ENCODE measurements at regions not wholly inside any gene's neighbourhood (a gene's known extent, or its start where the extent isn't known, plus 50 kb on each side); places are given as distances from the start of the nearest gene placed in this dataset.
A peak's percentile ranks its signal among the peaks of the same experiment; 100 is the strongest.
"Not testable (repeated sequence)": the region's sequence is repeated elsewhere in the genome, so short reads cannot be mapped to it uniquely, and the experiment has no call there.

DNA sequence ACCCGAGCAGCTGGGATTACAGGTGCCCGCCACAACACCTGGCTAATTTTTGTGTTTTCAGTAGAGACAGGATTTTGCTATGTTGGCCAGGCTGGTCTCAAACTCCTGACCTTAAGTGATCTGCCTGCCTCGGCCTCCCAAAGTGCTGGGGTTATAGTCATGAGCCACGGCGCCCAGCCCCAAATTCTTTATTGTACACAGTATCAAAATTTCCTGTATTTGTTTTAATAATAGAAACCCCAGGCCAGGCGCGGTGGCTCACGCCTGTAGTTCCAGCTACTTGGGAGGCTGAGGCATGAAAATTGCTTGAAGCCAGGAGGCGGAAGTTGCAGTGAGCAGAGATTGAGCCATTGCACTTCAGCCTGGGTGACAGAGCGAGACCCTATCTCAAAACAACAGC, 266.3 kb upstream of the TPK1 start:
- DNase-seq (ENCODE audit: low read depth) = not testable (repeated sequence)

DNA sequence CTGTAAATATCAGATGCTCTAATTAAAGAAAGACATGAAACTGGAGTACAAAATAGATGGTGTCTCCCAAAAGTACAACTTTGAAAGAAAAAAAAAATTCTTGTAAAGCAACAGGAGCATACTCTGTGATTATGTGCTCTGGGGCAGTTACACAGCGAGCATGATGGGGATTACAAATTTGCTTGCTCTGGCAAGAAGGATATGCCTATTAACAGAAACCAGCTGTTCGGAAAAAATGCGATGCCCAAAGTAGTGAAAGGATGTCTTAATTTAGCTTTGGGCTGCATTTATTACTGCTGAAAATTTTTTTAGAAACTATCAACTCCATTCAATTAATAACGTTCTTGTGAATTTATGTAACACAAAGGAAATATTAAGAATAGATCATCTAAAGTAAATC, 256.9 kb upstream of the TPK1 start:
- DNase-seq (ENCODE audit: low read depth) = peak; percentile 65

DNA sequence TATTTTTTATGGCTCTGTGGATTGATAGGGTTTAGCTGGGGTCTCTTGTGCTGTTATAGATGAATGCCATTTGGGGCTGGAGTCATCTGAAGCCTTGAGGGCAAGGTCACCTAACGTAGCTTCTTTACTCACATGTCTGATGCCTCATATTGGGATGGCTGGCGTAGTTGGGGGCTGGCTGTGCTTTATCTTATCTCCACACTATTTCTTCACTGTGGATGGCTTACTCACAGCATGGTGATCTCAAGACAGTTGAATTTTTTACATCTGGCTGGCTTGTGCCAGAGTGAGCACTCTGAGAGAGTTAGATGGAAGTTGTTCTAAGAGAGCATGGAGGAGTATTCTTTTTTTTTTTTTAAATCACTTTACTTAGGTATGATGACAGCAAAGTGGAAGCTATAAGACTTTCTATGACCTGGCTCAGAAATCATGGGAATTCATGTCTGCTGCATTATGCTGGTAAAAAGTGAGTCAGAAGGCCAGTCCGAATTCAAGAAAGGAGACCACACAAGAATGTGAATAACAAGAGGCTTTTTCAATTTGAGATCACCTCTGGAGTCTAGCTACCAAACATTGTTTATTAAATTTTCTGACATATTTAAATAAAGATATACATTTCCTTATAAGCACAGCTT, 252.4 kb upstream of the TPK1 start:
- no peak for DNase-seq (ENCODE audit: low read depth)

DNA sequence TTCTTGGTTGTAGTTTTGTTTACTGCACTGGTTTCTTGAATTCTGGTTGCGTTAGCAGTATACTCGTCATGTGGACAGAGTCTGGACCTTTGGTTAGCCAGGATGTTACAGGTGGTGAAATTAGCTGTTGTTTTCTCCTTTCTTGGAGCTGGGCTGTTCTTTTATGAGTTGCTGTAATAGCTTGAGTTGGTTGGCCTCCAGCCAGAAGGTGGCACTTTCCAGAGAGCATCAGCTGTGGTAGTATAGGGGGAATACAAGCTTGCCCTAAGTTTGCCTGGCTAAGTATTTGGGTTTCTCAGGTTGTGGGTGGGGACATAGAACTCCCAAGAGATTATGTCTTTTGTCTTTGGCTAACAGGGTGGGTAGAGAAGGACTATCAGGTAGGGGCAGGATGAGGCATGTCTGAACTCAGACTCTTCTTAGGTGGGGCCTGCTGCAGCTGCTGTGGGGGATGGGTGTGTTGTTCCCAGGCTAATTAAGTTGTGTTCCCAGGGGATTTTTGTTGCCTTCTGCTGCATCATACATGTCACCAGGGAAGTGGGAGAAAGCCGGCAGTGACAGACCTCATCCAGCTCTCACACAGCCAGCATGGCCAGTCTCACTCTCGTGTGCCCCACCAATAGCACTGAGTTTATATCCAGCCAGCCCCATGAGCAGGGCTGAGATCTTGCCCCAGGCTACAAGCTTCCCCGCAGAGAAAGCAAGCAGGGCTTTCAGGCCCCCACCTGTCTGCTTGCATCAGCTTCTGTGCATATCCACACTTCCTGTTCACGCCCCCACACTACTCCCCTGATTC, 246.7 kb upstream of the TPK1 start:
- DNase-seq (ENCODE audit: low read depth) = no peak

DNA sequence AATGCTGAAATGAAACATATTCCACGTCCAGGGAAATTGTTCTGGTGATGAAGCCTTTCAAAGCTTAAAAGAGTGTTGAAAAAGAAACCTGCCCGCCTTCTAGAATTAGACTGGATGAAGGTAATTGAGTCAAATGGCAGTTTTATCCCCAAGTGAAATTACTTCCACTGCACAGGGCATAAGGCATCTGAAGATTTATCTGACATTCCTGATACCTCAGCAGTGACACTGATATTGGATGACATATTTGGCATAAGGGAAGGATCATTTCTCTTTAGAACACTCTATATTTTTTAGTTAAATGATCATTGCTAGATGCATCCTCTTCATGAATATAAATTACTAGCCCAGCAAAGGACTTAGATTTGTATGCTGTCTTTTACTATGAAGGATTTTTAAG, 229.6 kb upstream of the TPK1 start:
- DNase-seq (ENCODE audit: low read depth) = no peak

DNA sequence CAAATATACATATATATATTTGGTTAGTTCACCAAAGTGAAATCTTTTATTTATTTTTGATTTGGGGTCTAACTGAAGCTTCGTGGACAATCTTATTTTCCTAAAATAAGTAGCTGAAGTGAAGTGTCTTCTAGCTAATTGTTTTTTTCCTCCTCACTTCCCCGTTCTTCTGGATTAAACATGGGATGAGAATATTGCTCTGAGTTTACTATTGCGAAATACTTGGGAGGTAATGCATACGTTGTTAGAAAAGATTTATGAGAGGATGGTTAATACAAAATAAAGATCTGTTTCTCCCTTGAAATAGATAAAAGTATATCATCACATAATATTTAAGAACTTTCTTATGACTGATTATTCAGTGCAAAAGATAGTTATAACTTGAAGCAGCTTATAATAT, 228.3 kb upstream of the TPK1 start:
- DNase-seq (ENCODE audit: low read depth) = no peak

DNA sequence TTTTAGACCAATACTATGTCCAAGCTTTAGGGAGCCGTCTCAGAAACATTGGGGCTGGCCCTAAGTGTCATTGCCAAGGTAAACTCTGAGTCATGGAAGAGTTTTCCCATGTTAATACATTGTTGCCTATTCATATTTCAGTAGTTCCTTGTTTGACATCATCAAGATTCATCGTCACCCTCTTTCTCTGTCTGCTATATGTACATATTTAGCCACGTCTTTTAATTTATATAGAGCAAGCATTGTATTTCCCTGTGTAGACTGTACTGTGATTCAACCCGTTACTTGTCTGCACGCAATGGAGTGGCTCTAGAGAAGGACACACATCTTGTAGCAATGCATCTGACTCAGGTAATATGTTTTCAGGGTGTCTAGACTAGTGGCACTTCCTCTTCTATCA, 217.9 kb upstream of the TPK1 start:
- no peak for DNase-seq (ENCODE audit: low read depth)

DNA sequence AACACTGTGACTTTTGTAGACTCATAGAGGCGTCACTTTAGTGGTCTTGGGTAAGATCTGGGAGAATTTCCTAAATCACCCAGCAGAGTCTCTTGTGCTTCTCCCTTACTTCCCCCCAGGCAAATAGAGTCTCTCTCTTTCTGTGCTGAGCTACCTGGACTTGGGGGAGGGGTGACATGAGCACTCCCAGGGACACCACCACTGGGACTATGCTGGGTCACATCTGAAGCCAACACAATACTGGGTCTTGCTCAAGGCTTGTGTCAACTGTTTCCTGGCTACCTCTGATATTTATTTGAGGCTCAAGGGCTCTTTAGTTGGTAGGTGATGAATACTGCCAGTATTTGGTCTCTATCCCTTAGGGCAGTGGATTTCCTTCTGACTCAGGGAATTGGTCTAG, 214.6 kb upstream of the TPK1 start:
- DNase-seq (ENCODE audit: low read depth) = no peak

DNA sequence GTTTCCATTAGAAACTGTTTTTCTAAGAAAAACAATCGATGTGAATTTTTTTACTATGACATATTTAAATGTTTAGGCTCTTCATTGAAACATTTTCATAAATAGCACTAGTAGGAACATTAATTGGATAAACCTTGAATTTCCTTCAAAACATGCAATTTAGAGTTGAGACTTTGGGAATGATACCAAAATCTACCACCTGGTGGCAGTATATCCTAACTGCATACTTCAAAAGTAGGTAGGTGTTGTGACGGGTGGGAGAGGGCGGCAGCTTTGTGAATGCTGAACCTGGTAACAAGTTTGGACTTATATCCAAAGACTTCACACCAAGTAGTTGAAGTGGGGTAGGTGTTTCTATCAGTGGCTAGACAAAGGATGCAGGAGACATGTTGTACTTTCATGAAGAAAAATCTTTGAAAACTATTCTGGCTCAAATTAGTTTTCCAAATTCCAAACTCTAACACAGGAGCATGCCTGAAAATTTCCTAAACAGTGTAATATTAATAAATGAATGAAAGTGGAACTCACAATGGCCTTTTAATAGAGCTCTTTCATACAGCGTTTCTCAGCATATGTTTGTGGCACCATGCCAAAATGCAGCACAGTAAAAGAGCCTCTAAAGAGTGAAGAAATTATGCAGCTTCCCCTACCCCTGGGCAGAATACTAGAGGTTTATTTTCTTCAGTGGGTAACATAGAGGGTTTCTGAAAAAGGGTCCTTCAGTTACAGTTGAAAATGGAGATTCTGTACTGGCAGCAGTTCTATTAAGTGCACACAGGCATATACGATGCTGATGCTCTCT, 201.0 kb upstream of the TPK1 start:
- DNase-seq (ENCODE audit: low read depth) = peak; percentile 48

DNA sequence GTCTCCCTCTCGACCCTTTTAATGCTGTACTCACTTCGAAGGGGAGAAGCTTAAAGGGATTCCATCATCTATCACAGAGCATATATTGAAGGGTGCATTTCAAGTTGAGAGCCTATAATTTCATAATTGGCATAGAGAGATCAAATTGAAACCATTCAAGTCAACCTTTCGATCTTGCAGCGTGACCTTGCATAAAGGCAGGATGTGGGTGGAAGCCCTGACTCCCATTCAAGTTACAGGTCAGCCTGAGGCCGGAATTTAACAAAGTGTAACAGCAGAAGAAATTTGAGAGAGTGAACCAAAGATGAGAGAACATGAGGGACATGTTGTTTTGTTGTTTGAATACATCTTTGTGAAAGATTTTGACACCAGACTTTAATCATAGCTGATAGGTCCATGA, 195.3 kb upstream of the TPK1 start:
- DNase-seq (ENCODE audit: low read depth) = no peak

DNA sequence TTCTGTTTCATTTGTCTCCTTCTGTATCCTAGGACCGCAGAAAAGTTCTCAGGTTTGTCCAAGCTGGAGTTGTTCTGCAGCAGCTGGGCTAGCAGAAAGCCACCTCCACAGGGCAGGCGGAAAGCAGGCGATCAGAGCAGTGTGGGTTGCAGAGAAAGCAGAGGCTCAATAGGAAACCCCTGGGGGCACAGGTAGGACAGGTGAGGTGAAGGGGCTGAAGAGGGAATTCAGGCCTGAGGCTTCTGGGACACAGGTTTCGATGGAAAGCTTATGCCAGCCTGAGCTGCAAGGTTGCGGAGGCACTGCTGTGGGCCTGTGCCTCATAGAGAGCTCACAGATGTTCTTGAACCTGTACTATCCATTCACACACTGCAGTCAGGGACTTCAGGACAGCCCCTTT, 194.9 kb upstream of the TPK1 start:
- no peak for DNase-seq (ENCODE audit: low read depth)

DNA sequence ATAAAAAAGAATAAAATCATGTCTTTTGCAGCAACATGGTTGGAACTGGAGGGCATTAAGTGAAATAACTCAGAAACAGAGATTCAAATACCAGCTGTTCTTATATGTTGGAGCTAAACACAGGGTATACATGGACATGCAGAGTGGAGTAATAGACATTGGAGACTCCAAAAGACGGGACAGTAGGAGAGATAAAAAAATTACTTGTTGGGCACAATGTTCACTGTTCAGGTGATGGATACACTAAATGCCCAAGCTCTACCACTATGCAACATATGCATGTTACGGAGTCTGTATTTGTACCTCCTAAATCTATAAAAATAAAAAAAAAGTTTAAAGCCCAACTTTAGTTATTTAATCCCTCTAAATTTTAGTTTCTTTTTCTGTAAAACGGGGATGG, 184.6 kb upstream of the TPK1 start:
- DNase-seq (ENCODE audit: low read depth) = no peak

DNA sequence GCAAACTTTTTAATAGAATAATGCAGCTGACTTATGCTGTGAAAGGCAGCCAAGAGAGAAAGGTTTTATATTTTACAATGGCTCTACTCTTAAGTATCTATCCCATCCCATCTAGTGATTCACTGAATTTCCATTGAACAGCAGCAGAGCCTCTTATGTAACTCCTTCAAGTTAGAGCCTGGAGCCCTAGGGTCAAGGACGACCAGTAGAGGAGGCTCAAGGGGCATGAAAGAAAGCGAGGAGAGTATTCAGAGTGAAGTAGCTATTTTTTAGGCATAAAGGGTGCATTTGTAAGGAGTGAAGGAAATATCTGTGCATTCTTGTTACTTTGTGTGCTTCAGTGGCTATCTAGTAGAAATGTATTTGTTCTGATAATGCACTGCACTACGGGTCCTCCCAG, 180.2 kb upstream of the TPK1 start:
- DNase-seq (ENCODE audit: low read depth) = no peak

DNA sequence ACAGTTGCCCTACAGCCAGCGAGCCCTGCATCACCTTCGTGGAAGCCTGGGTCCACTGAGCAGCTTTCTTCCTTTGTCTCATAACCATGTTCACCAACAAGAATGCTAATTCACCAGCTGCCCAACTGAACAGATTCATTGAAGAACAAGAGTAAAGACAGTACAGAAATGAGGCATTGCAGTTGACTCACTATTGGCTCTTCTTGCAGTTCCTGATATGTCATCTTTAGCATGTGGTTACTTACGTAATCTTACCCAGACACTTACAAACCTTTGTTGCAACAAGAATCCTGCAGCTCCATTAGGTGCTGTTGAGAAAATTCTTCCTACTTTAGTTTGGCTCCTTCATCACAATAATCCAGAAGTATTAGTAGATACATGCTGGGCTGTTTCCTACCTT, 174.0 kb upstream of the TPK1 start:
- no peak for DNase-seq (ENCODE audit: low read depth)

DNA sequence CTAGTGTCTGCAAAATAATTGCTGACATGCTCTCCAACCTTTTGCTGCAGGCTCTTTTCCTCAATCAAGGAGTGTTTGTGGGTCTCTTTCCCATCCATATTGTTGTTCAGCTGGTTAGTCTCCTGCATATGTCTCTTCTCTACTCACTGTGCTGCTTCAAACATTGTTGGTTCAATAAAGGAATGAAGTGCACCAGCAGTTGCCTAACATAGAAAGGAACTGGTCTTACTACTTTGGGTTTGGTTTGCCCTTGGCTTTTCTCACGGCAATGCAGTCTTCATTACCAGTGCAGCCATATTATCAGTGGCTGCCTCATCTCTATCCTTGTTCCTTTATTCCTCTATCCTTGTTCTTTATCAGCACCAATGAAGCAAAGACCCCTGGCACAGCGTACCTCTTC, 169.7 kb upstream of the TPK1 start:
- DNase-seq (ENCODE audit: low read depth) = no peak

DNA sequence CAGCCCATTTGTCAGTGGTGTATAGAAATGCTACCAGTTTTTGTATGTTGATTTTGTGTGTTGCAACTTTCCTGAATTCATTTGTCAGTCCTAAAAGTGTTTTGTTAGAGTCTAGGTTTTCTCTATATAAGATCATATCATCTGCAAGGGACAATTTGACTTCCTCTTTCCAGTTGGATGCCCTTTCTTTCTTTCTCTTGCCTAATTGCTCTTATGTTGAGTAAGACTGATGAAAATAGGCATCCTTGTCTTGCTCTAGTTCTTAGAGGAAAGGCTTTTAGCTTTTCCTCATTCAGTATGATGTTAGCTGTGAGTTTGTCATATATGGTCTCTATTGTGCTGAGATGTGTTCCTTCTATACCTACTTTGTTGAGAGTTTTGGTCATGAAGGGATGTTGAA, 161.7 kb upstream of the TPK1 start:
- no peak for DNase-seq (ENCODE audit: low read depth)

DNA sequence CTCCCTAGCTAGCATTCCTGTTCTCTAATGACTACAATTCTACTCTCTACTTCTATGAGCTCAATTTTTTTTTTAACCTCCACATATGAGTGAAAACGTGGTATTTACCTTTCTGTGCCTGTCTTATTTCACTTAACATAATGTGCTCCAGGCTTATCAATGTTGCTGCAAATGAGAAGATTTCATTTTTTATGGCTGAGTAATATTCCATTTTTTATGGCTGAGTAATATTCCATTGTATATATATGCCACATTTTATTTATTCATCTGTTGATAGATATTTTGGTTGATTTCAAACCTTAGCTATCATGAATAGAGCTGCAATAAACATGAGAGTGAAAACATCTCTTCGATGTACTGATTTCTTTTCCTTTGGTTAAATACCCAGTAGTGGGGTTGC, 159.6 kb upstream of the TPK1 start:
- DNase-seq (ENCODE audit: low read depth) = no peak

DNA sequence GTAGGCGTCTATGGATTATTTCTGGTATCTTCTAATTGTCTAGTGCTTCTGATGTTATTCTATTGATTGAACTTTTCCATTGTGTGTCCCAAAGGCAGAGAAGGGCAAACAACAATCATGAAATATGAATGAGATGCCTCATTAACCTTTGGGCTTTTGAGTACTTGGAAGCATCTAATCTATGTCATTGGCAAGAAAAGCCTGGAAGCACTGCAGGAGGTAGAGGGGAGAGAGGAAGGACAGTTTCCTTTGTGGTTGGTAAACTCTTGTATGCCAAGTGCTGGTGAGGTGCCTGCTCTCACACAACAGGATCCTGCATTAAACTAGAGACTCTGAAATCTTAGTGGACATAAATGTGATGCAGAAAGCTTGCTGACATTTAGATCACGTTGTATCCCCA, 155.2 kb upstream of the TPK1 start:
- no peak for DNase-seq (ENCODE audit: low read depth)

DNA sequence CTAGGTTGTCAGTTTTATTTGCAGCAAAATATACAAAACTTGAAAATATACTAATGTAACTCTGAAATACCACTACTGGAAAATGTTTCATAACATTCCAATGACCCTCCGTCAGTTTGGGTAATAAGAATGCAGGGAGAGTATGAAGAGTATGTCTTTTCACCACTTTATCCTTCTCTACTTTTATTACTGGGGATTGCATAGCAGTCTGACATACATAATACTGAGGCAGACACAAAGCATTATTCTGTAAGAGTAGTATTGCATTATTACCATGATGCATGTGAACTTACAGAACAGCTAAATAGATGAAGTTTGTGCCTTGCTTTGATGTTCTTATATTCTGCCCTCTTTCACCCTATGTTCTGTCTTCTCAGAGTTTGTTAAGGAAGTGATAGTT, 151.8 kb upstream of the TPK1 start:
- DNase-seq (ENCODE audit: low read depth) = no peak

DNA sequence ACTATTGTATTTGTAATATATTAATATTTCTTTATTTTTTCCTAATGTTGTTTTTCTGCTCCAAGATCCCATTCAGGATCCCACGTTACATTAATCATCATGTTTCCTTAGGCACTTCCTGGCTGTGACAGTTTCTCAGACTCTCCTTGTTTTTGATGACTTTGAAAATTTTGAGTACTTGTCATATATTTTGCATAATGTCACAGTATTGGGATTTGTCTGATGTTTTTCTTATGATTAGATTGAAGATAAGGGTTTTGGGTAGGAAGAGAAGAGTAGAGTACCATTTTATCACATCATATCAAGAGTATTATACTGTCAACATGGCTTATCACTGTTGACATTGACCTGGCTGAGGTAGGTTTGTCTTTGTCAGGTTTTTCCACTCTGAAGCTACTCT, 146.3 kb upstream of the TPK1 start:
- no peak for DNase-seq (ENCODE audit: low read depth)

DNA sequence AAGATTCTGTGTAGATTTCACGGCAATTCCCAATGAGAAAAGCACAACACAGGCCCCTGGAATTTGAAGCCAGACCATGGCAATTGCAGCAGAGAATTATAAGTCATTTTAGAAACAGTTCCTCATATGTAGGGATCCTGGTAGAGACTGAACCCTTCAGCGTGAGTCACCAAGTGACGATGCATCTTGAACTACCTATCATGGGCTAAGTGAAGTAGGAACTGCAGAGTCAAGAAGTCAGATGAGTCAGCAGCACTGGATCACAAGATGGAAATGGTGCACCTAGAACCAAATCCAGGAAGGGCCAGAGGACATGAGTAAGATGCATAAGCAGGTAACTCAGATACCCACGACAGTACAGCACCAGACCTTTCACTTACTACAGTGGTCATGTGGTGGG, 140.0 kb upstream of the TPK1 start:
- no peak for DNase-seq (ENCODE audit: low read depth)

DNA sequence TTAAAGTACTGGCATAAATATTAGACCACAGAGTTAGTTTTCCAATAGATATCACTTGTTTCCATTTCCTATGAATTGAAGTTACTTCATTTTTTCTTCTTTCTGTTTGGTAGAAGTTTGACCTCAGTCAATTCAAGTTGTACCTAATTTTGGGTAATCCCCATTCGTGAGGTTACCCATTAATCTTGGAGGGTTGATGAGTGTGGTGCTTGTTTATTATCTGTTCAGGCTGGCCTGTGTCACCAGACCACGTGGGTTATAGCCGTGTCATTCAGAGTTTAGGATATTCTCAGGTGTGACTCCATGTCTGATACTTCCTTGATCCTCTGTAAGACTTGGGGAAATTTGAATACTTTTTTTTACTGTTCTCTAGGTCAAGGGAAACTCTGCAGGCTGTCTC, 133.9 kb upstream of the TPK1 start:
- no peak for DNase-seq (ENCODE audit: low read depth)

DNA sequence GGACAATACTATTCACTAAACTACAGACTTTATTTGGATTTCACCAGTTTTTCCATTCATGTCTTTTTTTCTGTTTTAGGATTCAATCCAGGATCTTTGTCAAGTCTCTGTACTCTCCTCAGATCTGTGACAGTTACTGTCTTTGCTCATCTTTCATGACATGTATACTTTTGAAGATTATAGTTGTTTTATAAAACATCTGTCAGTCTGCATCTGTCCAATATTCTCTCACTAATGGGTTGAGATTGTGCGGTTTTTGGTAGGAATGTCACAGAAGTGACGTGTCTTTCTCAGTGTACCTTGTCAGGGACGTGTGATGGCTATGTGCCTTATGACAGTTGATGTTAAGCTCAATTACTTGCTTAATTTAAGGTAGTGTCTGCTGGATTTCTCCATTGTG, 124.9 kb upstream of the TPK1 start:
- no peak for DNase-seq (ENCODE audit: low read depth)

All from fibroblast of gingiva (primary cell).